ENCODE measurements at regions not wholly inside any gene's neighbourhood (a gene's known extent, or its start where the extent isn't known, plus 50 kb on each side); places are given as distances from the start of the nearest gene placed in this dataset.

DNA sequence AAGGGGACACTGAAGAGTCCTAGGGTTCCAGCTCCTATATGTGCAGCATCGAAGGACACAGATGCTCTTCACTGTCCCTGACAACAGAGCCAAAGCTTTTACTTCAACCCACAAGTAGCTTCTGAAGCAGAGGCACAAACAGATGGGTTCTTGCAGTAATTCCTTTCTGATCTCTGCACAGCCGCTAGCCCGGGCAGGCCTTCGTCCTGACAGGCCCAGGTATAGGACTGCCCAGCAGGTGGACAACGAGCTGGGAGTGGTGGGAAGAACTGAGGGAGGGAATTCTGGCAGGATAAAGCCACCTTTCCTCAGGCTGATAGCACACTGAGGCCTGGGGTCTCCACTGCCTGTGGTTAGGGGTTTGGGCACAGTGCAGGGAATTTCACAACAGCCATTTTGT lies 94.8 kb downstream of the RHOB start:
- no peak overlapping the region for H3K4me3 ChIP-seq (ENCODE audit: low read depth, low read length)
- DNase-seq (ENCODE audit: low read depth, low spot score), result no peak
- TF ChIP-seq, protein P1, sequence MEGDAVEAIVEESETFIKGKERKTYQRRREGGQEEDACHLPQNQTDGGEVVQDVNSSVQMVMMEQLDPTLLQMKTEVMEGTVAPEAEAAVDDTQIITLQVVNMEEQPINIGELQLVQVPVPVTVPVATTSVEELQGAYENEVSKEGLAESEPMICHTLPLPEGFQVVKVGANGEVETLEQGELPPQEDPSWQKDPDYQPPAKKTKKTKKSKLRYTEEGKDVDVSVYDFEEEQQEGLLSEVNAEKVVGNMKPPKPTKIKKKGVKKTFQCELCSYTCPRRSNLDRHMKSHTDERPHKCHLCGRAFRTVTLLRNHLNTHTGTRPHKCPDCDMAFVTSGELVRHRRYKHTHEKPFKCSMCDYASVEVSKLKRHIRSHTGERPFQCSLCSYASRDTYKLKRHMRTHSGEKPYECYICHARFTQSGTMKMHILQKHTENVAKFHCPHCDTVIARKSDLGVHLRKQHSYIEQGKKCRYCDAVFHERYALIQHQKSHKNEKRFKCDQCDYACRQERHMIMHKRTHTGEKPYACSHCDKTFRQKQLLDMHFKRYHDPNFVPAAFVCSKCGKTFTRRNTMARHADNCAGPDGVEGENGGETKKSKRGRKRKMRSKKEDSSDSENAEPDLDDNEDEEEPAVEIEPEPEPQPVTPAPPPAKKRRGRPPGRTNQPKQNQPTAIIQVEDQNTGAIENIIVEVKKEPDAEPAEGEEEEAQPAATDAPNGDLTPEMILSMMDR (IDR thresholded peaks at IDR 0.05; ENCODE audit: insufficient read depth, low read length, missing control alignments), result no peak
- CTCF ChIA-PET, result interaction anchor here (1.6 kb wide), 1 partner anchor 10 kb away, joined by 5 read pairs; no protein-coding TSS in a partner anchor
- POLR2A ChIA-PET, result no interaction called here

GRCh38 chr2:20542269-20542668 lies 95.4 kb downstream of the RHOB start:
- POLR2A ChIA-PET, result interaction anchor here (2.5 kb wide), 1 partner anchor 95 kb away, joined by 17 read pairs; the partner anchor contains the start of gene RHOB
- H3K4me3 ChIP-seq (ENCODE audit: low read depth, low read length), result no peak overlapping the region
- no peak for DNase-seq (ENCODE audit: low read depth, low spot score)
- CTCF ChIA-PET, result interaction anchor here (1.6 kb wide), 1 partner anchor 10 kb away, joined by 5 read pairs; no protein-coding TSS in a partner anchor
- TF ChIP-seq, protein P1 (IDR thresholded peaks at IDR 0.05; ENCODE audit: insufficient read depth, low read length, missing control alignments), result no peak

DNA sequence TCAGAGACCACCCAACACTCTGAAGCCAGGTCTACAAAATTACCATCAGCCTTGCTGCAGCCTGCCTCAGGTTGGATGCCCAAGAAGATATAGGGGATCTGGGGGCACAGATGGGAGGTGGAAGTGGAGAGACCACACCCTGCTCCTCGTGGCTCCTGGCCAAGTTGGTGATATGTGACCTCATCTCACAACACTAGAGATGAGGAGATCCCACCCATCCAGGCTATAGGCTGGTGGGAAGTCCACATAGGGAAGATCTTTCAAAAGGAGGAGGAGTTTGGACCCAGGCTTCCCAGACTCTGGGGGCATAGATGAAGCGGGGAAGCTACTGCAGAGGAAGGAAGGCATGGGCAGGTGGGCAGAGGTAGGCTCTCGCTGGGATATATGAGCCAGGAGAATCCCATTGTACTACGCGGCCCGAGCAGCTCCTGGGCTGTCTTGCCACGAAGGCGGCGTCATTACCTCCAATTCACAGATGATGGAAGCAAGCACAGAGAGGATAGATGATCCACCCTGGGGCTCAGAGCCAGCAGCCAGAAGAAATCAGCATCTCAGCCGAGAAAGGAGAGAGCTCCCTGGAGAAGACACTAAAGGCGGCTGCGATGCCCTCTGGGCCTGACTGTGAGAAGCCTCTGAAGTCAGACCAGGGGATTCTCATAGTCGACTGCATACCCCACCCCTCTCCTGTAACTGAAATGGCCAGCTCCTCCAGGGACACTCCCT lies 96.0 kb downstream of the RHOB start:
- TF ChIP-seq, protein P1 (IDR thresholded peaks at IDR 0.05; ENCODE audit: insufficient read depth, low read length, missing control alignments), result no peak
- ChIA-PET POLR2A (interaction anchor here (0.8 to 2.5 kb wide), 2 partner anchors 91 to 95 kb away, joined by 3 to 17 read pairs; partner anchors contain the start of gene RHOB), CTCF (interaction anchor here (0.7 to 2.0 kb wide), 5 partner anchors 9 to 108 kb away, joined by 3 to 6 read pairs (median 5); partner anchors contain the start of gene HS1BP3)
- no peak for DNase-seq (ENCODE audit: low read depth, low spot score)
- H3K4me3 ChIP-seq (ENCODE audit: low read depth, low read length), result no peak overlapping the region

GRCh38 chr2:20543469-20544152 lies 96.7 kb downstream of the RHOB start:
- TF ChIP-seq, protein P1 (IDR thresholded peaks at IDR 0.05; ENCODE audit: insufficient read depth, low read length, missing control alignments), result no peak
- no peak for DNase-seq (ENCODE audit: low read depth, low spot score)
- POLR2A ChIA-PET, result interaction anchor here (0.8 to 2.5 kb wide), 2 partner anchors 91 to 96 kb away, joined by 3 to 17 read pairs; partner anchors contain the start of gene RHOB
- H3K4me3 ChIP-seq (ENCODE audit: low read depth, low read length), result no peak overlapping the region
- CTCF ChIA-PET, result interaction anchor here (0.5 to 2.0 kb wide), 7 partner anchors 10 to 171 kb away, joined by 3 to 6 read pairs (median 5); partner anchors contain the start of gene HS1BP3

GRCh38 chr2:20544153-20544747 lies 97.4 kb downstream of the RHOB start:
- no peak overlapping the region for H3K4me3 ChIP-seq (ENCODE audit: low read depth, low read length)
- TF ChIP-seq, protein P1 (IDR thresholded peaks at IDR 0.05; ENCODE audit: insufficient read depth, low read length, missing control alignments), result no peak
- CTCF ChIA-PET, result interaction anchor here (0.5 to 2.0 kb wide), 6 partner anchors 10 to 171 kb away, joined by 3 to 6 read pairs (median 5); partner anchors contain the start of gene HS1BP3
- POLR2A ChIA-PET, result interaction anchor here (2.5 kb wide), 1 partner anchor 97 kb away, joined by 17 read pairs; the partner anchor contains the start of gene RHOB
- DNase-seq (ENCODE audit: low read depth, low spot score), result no peak
